Nephron progenitor cell (in vitro differentiated cells): ENCODE measurements at regions not wholly inside any gene's neighbourhood (a gene's known extent, or its start where the extent isn't known, plus 50 kb on each side); places are given as distances from the start of the nearest gene placed in this dataset.

Experiments used
- DNase-seq: peaks from one replicate; pipeline ENCODE4 v3.0.0; 2021
- H3K27ac Mint-ChIP-seq: 2 replicates; pipeline ENCODE4 v1.8.0; 2021; ENCODE audit warnings: mild to moderate bottlenecking, moderate library complexity, mixed read lengths
- H3K27me3 Mint-ChIP-seq: 2 replicates; pipeline ENCODE4 v1.8.0; 2021; ENCODE audit warnings: mild to moderate bottlenecking, low read depth, mixed read lengths; ENCODE audit not compliant: poor library complexity
- H3K36me3 Mint-ChIP-seq: 2 replicates; pipeline ENCODE4 v1.8.0; 2021; ENCODE audit warnings: low read depth, mixed read lengths
- H3K4me1 Mint-ChIP-seq: 2 replicates; pipeline ENCODE4 v1.8.0; 2021; ENCODE audit warnings: mixed read lengths
- H3K4me3 Mint-ChIP-seq: 2 replicates; pipeline ENCODE4 v1.8.0; 2021; ENCODE audit warnings: mild to moderate bottlenecking, moderate library complexity, mixed read lengths
- H3K9me3 Mint-ChIP-seq: 2 replicates; pipeline ENCODE4 v1.8.0; 2021; ENCODE audit warnings: mild to moderate bottlenecking, moderate library complexity, mixed read lengths
- CTCF ChIP-seq: fragments of 200-600 bp; sonication (generic); IDR thresholded peaks from 2 replicates; pipeline ENCODE4 v1.5.0; 2021; ENCODE audit warnings: antibody characterized with exemption

GRCh38 chrX:20421697-20422096 is 155.0 kb upstream of the RPS6KA3 start:
- DNase-seq, result no peak
- H3K36me3 Mint-ChIP-seq, result no peaks in the 10 kb centered on the region
- peaks cover 2% of the 10 kb centered on the region for H3K27me3 Mint-ChIP-seq
- no peak overlapping the region for H3K4me3 Mint-ChIP-seq
- H3K9me3 Mint-ChIP-seq, result peaks cover 59% of the 10 kb centered on the region
- H3K27ac Mint-ChIP-seq, result no peak overlapping the region
- TF ChIP-seq CTCF, result no peak
- H3K4me1 Mint-ChIP-seq, result no peaks in the 10 kb centered on the region

DNA sequence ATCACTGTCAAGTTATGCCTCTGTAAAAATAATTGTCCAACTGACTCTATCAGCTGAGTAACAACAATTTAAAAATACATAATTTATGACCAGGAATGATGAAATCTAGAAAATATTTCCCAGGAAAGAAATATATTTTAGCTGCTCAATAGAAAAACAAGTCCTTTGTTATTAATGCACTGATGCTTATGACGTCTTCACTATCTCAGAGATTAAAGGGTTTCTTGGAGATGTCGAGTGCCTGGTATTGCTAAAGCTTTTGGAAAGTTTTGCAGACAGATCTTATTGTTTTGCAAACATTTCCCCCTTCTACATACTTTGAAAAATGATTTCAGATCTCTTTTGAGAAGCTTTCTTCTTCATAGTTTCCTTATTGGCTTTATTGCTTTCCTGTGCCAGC is 154.6 kb upstream of the RPS6KA3 start:
- Mint-ChIP-seq H3K4me3 (no peak overlapping the region), H3K27ac (no peak overlapping the region), H3K36me3 (no peaks in the 10 kb centered on the region), H3K4me1 (no peaks in the 10 kb centered on the region), H3K27me3 (peaks cover 2% of the 10 kb centered on the region), H3K9me3 (peaks cover 59% of the 10 kb centered on the region)
- no peak for TF ChIP-seq CTCF
- DNase-seq, result no peak

GRCh38 chrX:20420058-20420457 is 153.3 kb upstream of the RPS6KA3 start:
- Mint-ChIP-seq H3K9me3 (peaks cover 65% of the 10 kb centered on the region), H3K27me3 (peaks cover 2% of the 10 kb centered on the region), H3K4me1 (peaks cover under 1% of the 10 kb centered on the region), H3K36me3 (no peaks in the 10 kb centered on the region), H3K4me3 (no peak overlapping the region), H3K27ac (no peak overlapping the region)
- TF ChIP-seq CTCF, result no peak
- DNase-seq, result no peak

GRCh38 chrX:20418379-20419150 is 151.9 kb upstream of the RPS6KA3 start:
- Mint-ChIP-seq H3K36me3 (no peaks in the 10 kb centered on the region), H3K27ac (no peak overlapping the region), H3K4me1 (peaks cover 16% of the 10 kb centered on the region), H3K9me3 (peaks cover 57% of the 10 kb centered on the region), H3K27me3 (no peaks in the 10 kb centered on the region), H3K4me3 (no peak overlapping the region)
- no peak for TF ChIP-seq CTCF
- DNase-seq, result no peak

GRCh38 chrX:20414762-20415445 is 148.2 kb upstream of the RPS6KA3 start:
- H3K27me3 Mint-ChIP-seq, result peaks cover 7% of the 10 kb centered on the region
- peaks cover 52% of the 10 kb centered on the region for H3K9me3 Mint-ChIP-seq
- DNase-seq, result no peak
- H3K4me1 Mint-ChIP-seq, result peaks cover 24% of the 10 kb centered on the region
- H3K36me3 Mint-ChIP-seq, result no peaks in the 10 kb centered on the region
- no peak overlapping the region for H3K4me3 Mint-ChIP-seq
- TF ChIP-seq CTCF, result no peak
- no peak overlapping the region for H3K27ac Mint-ChIP-seq

DNA sequence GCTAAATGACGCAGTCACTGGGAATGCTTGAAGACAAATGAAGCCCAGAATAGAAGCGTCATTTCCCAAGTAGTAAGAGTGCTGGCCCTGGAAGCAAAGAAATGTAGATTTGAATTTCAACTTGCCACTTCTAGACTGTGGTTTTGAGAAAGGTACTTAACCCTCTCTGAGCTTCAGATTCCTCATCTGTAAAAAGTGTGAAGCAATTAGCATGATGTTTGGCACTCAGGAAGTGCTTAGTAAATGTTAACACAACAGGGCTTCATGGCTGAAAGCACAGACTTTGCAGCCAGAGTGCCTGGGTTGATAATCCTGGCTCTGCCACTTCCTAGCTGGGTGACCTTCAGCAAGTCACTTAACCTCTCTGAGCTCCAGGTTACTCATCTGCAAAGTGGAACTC is 147.4 kb upstream of the RPS6KA3 start:
- Mint-ChIP-seq H3K36me3 (no peaks in the 10 kb centered on the region), H3K4me3 (no peak overlapping the region), H3K4me1 (peaks cover 24% of the 10 kb centered on the region), H3K9me3 (peaks cover 56% of the 10 kb centered on the region), H3K27me3 (peaks cover 7% of the 10 kb centered on the region), H3K27ac (no peak overlapping the region)
- no peak for DNase-seq
- TF ChIP-seq CTCF, result no peak
